ENCODE measurements at regions not wholly inside any gene's neighbourhood (a gene's known extent, or its start where the extent isn't known, plus 50 kb on each side); places are given as distances from the start of the nearest gene placed in this dataset.

- ChIA-PET CTCF (no interaction called here), POLR2A (no interaction called here)
- Histone ChIP-seq H2AFZ (ENCODE audit: low read depth) (no peak overlapping the region), H3F3A (replicated peaks; ENCODE audit: insufficient read depth) (no peaks in the 10 kb centered on the region), H3K36me3 (replicated peaks in 1 of 2; ENCODE audit: control insufficient read depth in 1 of 2, insufficient read depth in 2 of 2, low read length in 1 of 2) (no peaks in the 10 kb centered on the region), H4K20me1 (ENCODE audit: insufficient read depth) (no peaks in the 10 kb centered on the region), H3K9ac (no peak overlapping the region), H3K79me2 (ENCODE audit: insufficient read depth) (no peaks in the 10 kb centered on the region), H3K9me3 (no peaks in the 10 kb centered on the region), H3K9me2 (no peaks in the 10 kb centered on the region), H3K4me3 (ENCODE audit: low read depth in 2 of 2, low read length in 1 of 2) (no peak overlapping the region), H3K4me2 (no peak overlapping the region), H3K27ac (ENCODE audit: low read depth in 2 of 2, low read length in 1 of 2) (no peak overlapping the region), H3K4me1 (ENCODE audit: control insufficient read depth in 1 of 2, insufficient read depth in 2 of 2, low read depth in 1 of 2, low read length in 1 of 2) (no peaks in the 10 kb centered on the region; a peak in 1 of 4 replicates), H3K27me3 (ENCODE audit: insufficient read depth) (no peaks in the 10 kb centered on the region)
- TF ChIP-seq, protein P1, sequence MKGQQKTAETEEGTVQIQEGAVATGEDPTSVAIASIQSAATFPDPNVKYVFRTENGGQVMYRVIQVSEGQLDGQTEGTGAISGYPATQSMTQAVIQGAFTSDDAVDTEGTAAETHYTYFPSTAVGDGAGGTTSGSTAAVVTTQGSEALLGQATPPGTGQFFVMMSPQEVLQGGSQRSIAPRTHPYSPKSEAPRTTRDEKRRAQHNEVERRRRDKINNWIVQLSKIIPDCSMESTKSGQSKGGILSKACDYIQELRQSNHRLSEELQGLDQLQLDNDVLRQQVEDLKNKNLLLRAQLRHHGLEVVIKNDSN (IDR thresholded peaks at IDR 0.05; ENCODE audit: borderline replicate concordance, low read depth): no peak
- TF ChIP-seq FOXJ3 (CRISPR knock-in tag; IDR thresholded peaks at IDR 0.05) (no peak), NFIC (IDR thresholded peaks at IDR 0.05; ENCODE audit: borderline replicate concordance) (no peak), ELF1 (IDR thresholded peaks at IDR 0.05) (no peak), RFX5 (IDR thresholded peaks at IDR 0.05; ENCODE audit: low read length) (no peak), EP300 (IDR thresholded peaks at IDR 0.05; ENCODE audit: borderline replicate concordance in 1 of 2, low read depth in 1 of 2, low read length in 1 of 2) (no peak), REST (IDR thresholded peaks at IDR 0.05; ENCODE audit: low read depth, low read length) (no peak), NRF1 (IDR thresholded peaks at IDR 0.05; ENCODE audit: low read depth, low read length) (no peak)
- TF ChIP-seq, protein P2, sequence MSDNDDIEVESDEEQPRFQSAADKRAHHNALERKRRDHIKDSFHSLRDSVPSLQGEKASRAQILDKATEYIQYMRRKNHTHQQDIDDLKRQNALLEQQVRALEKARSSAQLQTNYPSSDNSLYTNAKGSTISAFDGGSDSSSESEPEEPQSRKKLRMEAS (IDR thresholded peaks at IDR 0.05; ENCODE audit: low read depth): no peak
- TF ChIP-seq, protein P3, sequence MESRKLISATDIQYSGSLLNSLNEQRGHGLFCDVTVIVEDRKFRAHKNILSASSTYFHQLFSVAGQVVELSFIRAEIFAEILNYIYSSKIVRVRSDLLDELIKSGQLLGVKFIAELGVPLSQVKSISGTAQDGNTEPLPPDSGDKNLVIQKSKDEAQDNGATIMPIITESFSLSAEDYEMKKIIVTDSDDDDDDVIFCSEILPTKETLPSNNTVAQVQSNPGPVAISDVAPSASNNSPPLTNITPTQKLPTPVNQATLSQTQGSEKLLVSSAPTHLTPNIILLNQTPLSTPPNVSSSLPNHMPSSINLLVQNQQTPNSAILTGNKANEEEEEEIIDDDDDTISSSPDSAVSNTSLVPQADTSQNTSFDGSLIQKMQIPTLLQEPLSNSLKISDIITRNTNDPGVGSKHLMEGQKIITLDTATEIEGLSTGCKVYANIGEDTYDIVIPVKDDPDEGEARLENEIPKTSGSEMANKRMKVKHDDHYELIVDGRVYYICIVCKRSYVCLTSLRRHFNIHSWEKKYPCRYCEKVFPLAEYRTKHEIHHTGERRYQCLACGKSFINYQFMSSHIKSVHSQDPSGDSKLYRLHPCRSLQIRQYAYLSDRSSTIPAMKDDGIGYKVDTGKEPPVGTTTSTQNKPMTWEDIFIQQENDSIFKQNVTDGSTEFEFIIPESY (IDR thresholded peaks at IDR 0.05; ENCODE audit: borderline replicate concordance, low read depth): no peak
- WGBS (ENCODE audit: low lambda C conversion rate): 38% methylated on average over 2 of the region's 3 CpGs
- no peak for DNase-seq
Observed at GRCh38 chr16:51045186-51045585, 105.9 kb downstream of the SALL1 start.

GRCh38 chr16:51041546-51041945 lies 109.5 kb downstream of the SALL1 start:
- CTCF ChIA-PET: no interaction called here
- TF ChIP-seq RXRA (IDR thresholded peaks at IDR 0.05; ENCODE audit: borderline replicate concordance, low read depth) (no peak), EZH2phosphoT487 (IDR thresholded peaks at IDR 0.05; ENCODE audit: borderline replicate concordance, low read depth) (no peak), SIN3A (IDR thresholded peaks at IDR 0.05; ENCODE audit: borderline replicate concordance, low read depth, low read length) (no peak), TAF1 (IDR thresholded peaks at IDR 0.05; ENCODE audit: borderline replicate concordance, low read depth, low read length) (no peak), GATA2 (CRISPR knock-in tag; IDR thresholded peaks at IDR 0.05) (no peak), JUND (IDR thresholded peaks at IDR 0.05) (no peak)
- TF ChIP-seq, protein P3 (IDR thresholded peaks at IDR 0.05; ENCODE audit: borderline replicate concordance, low read depth): no peak

More at GRCh38 chr16:51041546-51041945, 109.5 kb downstream of the SALL1 start:
- H3K4me3 ChIP-seq (ENCODE audit: low read depth in 2 of 2, low read length in 1 of 2): no peak overlapping the region
- no peaks in the 10 kb centered on the region for H3K9me3 ChIP-seq
- 39% methylated on average over 5 of the region's 6 CpGs for WGBS (ENCODE audit: low lambda C conversion rate)
- no peak overlapping the region for H3K27ac ChIP-seq (ENCODE audit: low read depth in 2 of 2, low read length in 1 of 2)
- H3K9me2 ChIP-seq: no peaks in the 10 kb centered on the region
- no peak overlapping the region for H2AFZ ChIP-seq (ENCODE audit: low read depth)
- no peak overlapping the region for H3K9ac ChIP-seq
- H3K36me3 ChIP-seq (replicated peaks in 1 of 2; ENCODE audit: control insufficient read depth in 1 of 2, insufficient read depth in 2 of 2, low read length in 1 of 2): no peaks in the 10 kb centered on the region
- no peaks in the 10 kb centered on the region for H4K20me1 ChIP-seq (ENCODE audit: insufficient read depth)
- no peaks in the 10 kb centered on the region for H3K79me2 ChIP-seq (ENCODE audit: insufficient read depth)
- H3K27me3 ChIP-seq (ENCODE audit: insufficient read depth): no peaks in the 10 kb centered on the region
- DNase-seq: no peak
- no peaks in the 10 kb centered on the region for H3F3A ChIP-seq (replicated peaks; ENCODE audit: insufficient read depth)
- no peaks in the 10 kb centered on the region; a peak in 1 of 4 replicates for H3K4me1 ChIP-seq (ENCODE audit: control insufficient read depth in 1 of 2, insufficient read depth in 2 of 2, low read depth in 1 of 2, low read length in 1 of 2)
- H3K4me2 ChIP-seq: no peak overlapping the region
- POLR2A ChIA-PET: no interaction called here

All from SK-N-SH (cell line).